ENCODE measurements at regions not wholly inside any gene's neighbourhood (a gene's known extent, or its start where the extent isn't known, plus 50 kb on each side); places are given as distances from the start of the nearest gene placed in this dataset.

GRCh38 chr5:168005936-168006335, 285.5 kb upstream of the WWC1 start:
- no TSS peak for BruUV-seq (replicated peaks)
- Histone ChIP-seq H3K79me2 (ENCODE audit: control insufficient read depth, insufficient read depth, low read length) (no peaks in the 10 kb centered on the region), H3K9ac (ENCODE audit: control insufficient read depth, insufficient read depth, low read length) (no peak overlapping the region), H2AFZ (ENCODE audit: control insufficient read depth, low read depth, low read length) (no peak overlapping the region), H3K4me3 (no peak overlapping the region), H3K9me3 (replicated peaks; ENCODE audit: control insufficient read depth, insufficient read depth, low read length) (no peaks in the 10 kb centered on the region), H4K20me1 (ENCODE audit: control insufficient read depth, insufficient read depth) (no peaks in the 10 kb centered on the region), H3K4me1 (ENCODE audit: control insufficient read depth, insufficient read depth, low read length) (no peaks in the 10 kb centered on the region), H3K4me2 (ENCODE audit: control insufficient read depth, insufficient read depth) (no peak overlapping the region), H3K36me3 (ENCODE audit: control insufficient read depth in 2 of 2, insufficient read depth in 2 of 2, low read length in 1 of 2) (no peaks in the 10 kb centered on the region), H3K27ac (ENCODE audit: control insufficient read depth, insufficient read depth) (no peak overlapping the region), H3K27me3 (replicated peaks in 1 of 2; ENCODE audit: control insufficient read depth in 2 of 2, insufficient read depth in 2 of 2, low read length in 1 of 2) (no peaks in the 10 kb centered on the region; a peak in 1 of 4 replicates)
- intact Hi-C loops (cut with micrococcal nuclease; ENCODE audit: unreplicated experiment) (no loop called here), in situ Hi-C loops (cut with MboI) (no loop called here)
- 31% methylated on average over 3 of the region's 3 CpGs for WGBS (ENCODE audit: insufficient coverage, insufficient replicate concordance, low lambda C conversion rate, missing lambda C conversion rate)
- ChIA-PET POLR2A (no interaction called here), SMC1A (ENCODE audit: uncharacterized antibody, unreplicated experiment) (interaction anchor here (1.1 to 1.3 kb wide), 3 partner anchors 15 to 42 kb away, joined by 3 to 4 read pairs (median 3); no protein-coding TSS in a partner anchor), CTCF (interaction anchor here (1.0 kb wide), 1 partner anchor 38 kb away, joined by 3 read pairs; no protein-coding TSS in a partner anchor), RAD21 (ENCODE audit: unreplicated experiment) (interaction anchor here (0.6 kb wide), 1 partner anchor 741 kb away, joined by 7 read pairs; no protein-coding TSS in a partner anchor)
- FAIRE-seq: no peak
- no peak for DNase-seq (ENCODE audit: low read depth, low spot score)
- no peak for ATAC-seq
- TF ChIP-seq BMI1 (IDR thresholded peaks at IDR 0.05; ENCODE audit: borderline replicate concordance) (no peak), SMAD1 (IDR thresholded peaks at IDR 0.05; ENCODE audit: low read depth, partially characterized antibody) (no peak), RB1 (IDR thresholded peaks at IDR 0.05; ENCODE audit: borderline replicate concordance) (no peak)

GRCh38 chr5:168006456-168007130, 284.9 kb upstream of the WWC1 start:
- Histone ChIP-seq H3K9me3 (replicated peaks; ENCODE audit: control insufficient read depth, insufficient read depth, low read length) (no peaks in the 10 kb centered on the region), H3K79me2 (ENCODE audit: control insufficient read depth, insufficient read depth, low read length) (no peaks in the 10 kb centered on the region), H3K4me2 (ENCODE audit: control insufficient read depth, insufficient read depth) (no peak overlapping the region), H4K20me1 (ENCODE audit: control insufficient read depth, insufficient read depth) (no peaks in the 10 kb centered on the region), H3K4me3 (no peak overlapping the region), H3K27ac (ENCODE audit: control insufficient read depth, insufficient read depth) (no peak overlapping the region), H2AFZ (ENCODE audit: control insufficient read depth, low read depth, low read length) (no peak overlapping the region), H3K4me1 (ENCODE audit: control insufficient read depth, insufficient read depth, low read length) (no peaks in the 10 kb centered on the region), H3K27me3 (replicated peaks in 1 of 2; ENCODE audit: control insufficient read depth in 2 of 2, insufficient read depth in 2 of 2, low read length in 1 of 2) (no peaks in the 10 kb centered on the region; a peak in 1 of 4 replicates), H3K9ac (ENCODE audit: control insufficient read depth, insufficient read depth, low read length) (no peak overlapping the region), H3K36me3 (ENCODE audit: control insufficient read depth in 2 of 2, insufficient read depth in 2 of 2, low read length in 1 of 2) (no peaks in the 10 kb centered on the region)
- intact Hi-C loops (cut with micrococcal nuclease; ENCODE audit: unreplicated experiment): no loop called here
- BruUV-seq (replicated peaks): no TSS peak
- CTCF ChIA-PET: interaction anchor here (0.6 to 1.0 kb wide), 2 partner anchors 39 to 1309 kb away, joined by 3 read pairs; no protein-coding TSS in a partner anchor
- in situ Hi-C loops (cut with MboI): no loop called here
- DNase-seq (ENCODE audit: low read depth, low spot score) (no peak), FAIRE-seq (no peak), ATAC-seq (no peak)
- RAD21 ChIA-PET (ENCODE audit: unreplicated experiment): interaction anchor here (0.6 kb wide), 1 partner anchor 741 kb away, joined by 7 read pairs; no protein-coding TSS in a partner anchor
- SMC1A ChIA-PET (ENCODE audit: uncharacterized antibody, unreplicated experiment): interaction anchor here (0.6 to 1.3 kb wide), 5 partner anchors 16 to 1749 kb away, joined by 3 to 4 read pairs (median 3); no protein-coding TSS in a partner anchor
- WGBS (ENCODE audit: insufficient coverage, insufficient replicate concordance, low lambda C conversion rate, missing lambda C conversion rate): 43% methylated on average over 10 of the region's 10 CpGs
- POLR2A ChIA-PET: no interaction called here
- TF ChIP-seq NKRF (conservative IDR thresholded peaks at IDR 0.05) (no peak), YBX1 (IDR thresholded peaks at IDR 0.05) (no peak), USF2 (IDR thresholded peaks at IDR 0.05; ENCODE audit: borderline replicate concordance, low read depth, low read length) (no peak), GABPA (IDR thresholded peaks at IDR 0.05; ENCODE audit: low read depth) (no peak), HDAC6 (IDR thresholded peaks at IDR 0.05; ENCODE audit: unreplicated experiment) (no peak), SP1 (IDR thresholded peaks at IDR 0.05; ENCODE audit: low read depth, low read length) (no peak), SKIL (IDR thresholded peaks at IDR 0.05; ENCODE audit: low read depth, poor library complexity, severe bottlenecking) (no peak), POLR2AphosphoS2 (IDR thresholded peaks at IDR 0.05; ENCODE audit: low read depth, low read length) (no peak)

Measured in GM12878 (cell line).